ENCODE measurements at regions not wholly inside any gene's neighbourhood (a gene's known extent, or its start where the extent isn't known, plus 50 kb on each side); places are given as distances from the start of the nearest gene placed in this dataset.

GRCh38 chr10:44056967-44057805 lies 327.7 kb downstream of the CXCL12 start:
- Histone ChIP-seq H3K4me3 (ENCODE audit: low read depth in 1 of 3, low read length in 3 of 3) (no peak overlapping the region), H3K9me3 (ENCODE audit: control insufficient read depth in 4 of 4, low read length in 3 of 4) (no peaks in the 10 kb centered on the region), H3K9ac (ENCODE audit: low read depth in 1 of 2, low read length in 2 of 2) (no peak overlapping the region), H3K36me3 (ENCODE audit: control insufficient read depth in 4 of 4, insufficient read depth in 3 of 4, low read depth in 1 of 4, low read length in 3 of 4) (no peaks in the 10 kb centered on the region), H3K27ac (ENCODE audit: low read depth in 1 of 2, low read length in 2 of 2) (no peak overlapping the region), H3K4me1 (ENCODE audit: control insufficient read depth in 4 of 4, insufficient read depth in 4 of 4, low read length in 3 of 4) (no peaks in the 10 kb centered on the region), H3K27me3 (ENCODE audit: control insufficient read depth in 4 of 4, insufficient read depth in 4 of 4, low read length in 3 of 4) (peaks cover 0 to 5% (median 1%) of the 10 kb centered on the region in 4 donors)
- TF ChIP-seq REST (IDR thresholded peaks at IDR 0.05) (no peak), YY1 (IDR thresholded peaks at IDR 0.05) (no peak), NR2F2 (IDR thresholded peaks at IDR 0.05) (no peak)
- 44% methylated on average over 27 of the region's 27 CpGs for WGBS
- DNase-seq (ENCODE audit: low spot score) = no peak

- Histone ChIP-seq H3K27me3 (ENCODE audit: control insufficient read depth in 4 of 4, insufficient read depth in 4 of 4, low read length in 3 of 4) (peaks cover 0 to 5% (median 1%) of the 10 kb centered on the region in 4 donors), H3K27ac (ENCODE audit: low read depth in 1 of 2, low read length in 2 of 2) (no peak overlapping the region), H3K4me1 (ENCODE audit: control insufficient read depth in 4 of 4, insufficient read depth in 4 of 4, low read length in 3 of 4) (no peaks in the 10 kb centered on the region), H3K36me3 (ENCODE audit: control insufficient read depth in 4 of 4, insufficient read depth in 3 of 4, low read depth in 1 of 4, low read length in 3 of 4) (no peaks in the 10 kb centered on the region), H3K9ac (ENCODE audit: low read depth in 1 of 2, low read length in 2 of 2) (no peak overlapping the region), H3K9me3 (ENCODE audit: control insufficient read depth in 4 of 4, low read length in 3 of 4) (no peaks in the 10 kb centered on the region), H3K4me3 (ENCODE audit: low read depth in 1 of 3, low read length in 3 of 3) (no peak overlapping the region)
- WGBS = 89% methylated on average over 13 of the region's 13 CpGs
- TF ChIP-seq FOXA1 (IDR thresholded peaks at IDR 0.05) (no peak), JUND (IDR thresholded peaks at IDR 0.05) (no peak)
- DNase-seq (ENCODE audit: low spot score) = no peak
These were observed 328.7 kb downstream of the CXCL12 start for GRCh38 chr10:44056206-44056605.

GRCh38 chr10:44054046-44054445 lies 330.9 kb downstream of the CXCL12 start:
- TF ChIP-seq CTCF (IDR thresholded peaks at IDR 0.05; ENCODE audit: low read depth, low read length, missing input control) (no peak), FOXA1 (IDR thresholded peaks at IDR 0.05) (no peak), FOXA2 (IDR thresholded peaks at IDR 0.05) (no peak), TAF1 (conservative IDR thresholded peaks at IDR 0.05) (no peak), RAD21 (IDR thresholded peaks at IDR 0.05) (no peak)
- Histone ChIP-seq H3K9me3 (ENCODE audit: control insufficient read depth in 4 of 4, low read length in 3 of 4) (no peaks in the 10 kb centered on the region), H3K4me3 (ENCODE audit: low read depth in 1 of 3, low read length in 3 of 3) (no peak overlapping the region), H3K9ac (ENCODE audit: low read depth in 1 of 2, low read length in 2 of 2) (no peak overlapping the region), H3K27me3 (ENCODE audit: control insufficient read depth in 4 of 4, insufficient read depth in 4 of 4, low read length in 3 of 4) (peaks cover 0 to 5% (median 1%) of the 10 kb centered on the region in 4 donors), H3K4me1 (ENCODE audit: control insufficient read depth in 4 of 4, insufficient read depth in 4 of 4, low read length in 3 of 4) (no peaks in the 10 kb centered on the region), H3K36me3 (ENCODE audit: control insufficient read depth in 4 of 4, insufficient read depth in 3 of 4, low read depth in 1 of 4, low read length in 3 of 4) (no peaks in the 10 kb centered on the region), H3K27ac (ENCODE audit: low read depth in 1 of 2, low read length in 2 of 2) (no peak overlapping the region)
- no peak for DNase-seq (ENCODE audit: low spot score)
- 89% methylated on average over 4 of the region's 4 CpGs for WGBS

Measured in liver (tissue), 8 donors.